ENCODE measurements at regions not wholly inside any gene's neighbourhood (a gene's known extent, or its start where the extent isn't known, plus 50 kb on each side); places are given as distances from the start of the nearest gene placed in this dataset.
"Not testable (repeated sequence)": the region's sequence is repeated elsewhere in the genome, so short reads cannot be mapped to it uniquely, and the experiment has no call there.

DNA sequence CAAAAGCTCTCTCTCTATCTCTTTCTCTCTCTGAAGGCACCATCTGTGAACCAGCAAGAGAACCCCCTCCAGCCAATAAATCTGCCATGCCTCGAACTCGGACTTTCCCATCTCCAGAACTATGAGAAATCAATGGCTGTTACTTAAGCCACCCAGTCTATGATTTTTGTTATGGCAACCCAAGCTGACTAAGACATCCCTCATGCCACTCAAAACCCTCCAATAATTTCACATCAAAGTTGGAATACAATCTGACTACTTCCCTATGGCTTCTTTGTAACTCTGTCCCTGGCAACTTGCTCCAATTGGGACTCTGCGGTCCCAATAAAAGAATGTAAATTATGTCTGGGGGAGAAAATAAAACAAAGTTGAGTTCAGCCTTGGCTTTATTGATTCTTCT, 265.7 kb downstream of the SHOX start:
- H3K9ac ChIP-seq (ENCODE audit: low read length), result no peak overlapping the region
- H3K36me3 ChIP-seq (ENCODE audit: insufficient read depth, low read length), result no peaks in the 10 kb centered on the region
- Mint-ChIP-seq H3K4me3 (ENCODE audit: unreplicated experiment) (no peak overlapping the region), H3K9me3 (ENCODE audit: unreplicated experiment) (peaks cover 23% of the 10 kb centered on the region), H3K27me3 (ENCODE audit: low read depth, unreplicated experiment) (no peaks in the 10 kb centered on the region), H3K4me1 (ENCODE audit: low read depth, unreplicated experiment) (no peaks in the 10 kb centered on the region), H3K27ac (ENCODE audit: unreplicated experiment) (no peak overlapping the region), H3K36me3 (ENCODE audit: low read depth, unreplicated experiment) (no peaks in the 10 kb centered on the region)
- no peak overlapping the region for H2AFZ ChIP-seq (ENCODE audit: low read depth, low read length)
- H3K27ac ChIP-seq (ENCODE audit: low read depth, low read length), result no peak overlapping the region
- peaks cover 6% of the 10 kb centered on the region for H3K9me3 ChIP-seq (ENCODE audit: insufficient read depth, low read depth, low read length)
- no peak overlapping the region for H3K4me3 ChIP-seq (ENCODE audit: insufficient read depth, low read depth, low read length)
- H3K79me2 ChIP-seq (ENCODE audit: insufficient read depth, low read length), result no peaks in the 10 kb centered on the region
- DNase-seq (ENCODE audit: low read depth) (no peak), FAIRE-seq (no peak)
- no peaks in the 10 kb centered on the region for H4K20me1 ChIP-seq (ENCODE audit: insufficient read depth, low read length)
- H3K4me1 ChIP-seq (ENCODE audit: insufficient read depth, low read length), result no peaks in the 10 kb centered on the region
- H3K27me3 ChIP-seq (ENCODE audit: insufficient read depth, low read length), result no peaks in the 10 kb centered on the region
- H3K4me2 ChIP-seq (ENCODE audit: low read length), result no peak overlapping the region
- TF ChIP-seq, protein P1, sequence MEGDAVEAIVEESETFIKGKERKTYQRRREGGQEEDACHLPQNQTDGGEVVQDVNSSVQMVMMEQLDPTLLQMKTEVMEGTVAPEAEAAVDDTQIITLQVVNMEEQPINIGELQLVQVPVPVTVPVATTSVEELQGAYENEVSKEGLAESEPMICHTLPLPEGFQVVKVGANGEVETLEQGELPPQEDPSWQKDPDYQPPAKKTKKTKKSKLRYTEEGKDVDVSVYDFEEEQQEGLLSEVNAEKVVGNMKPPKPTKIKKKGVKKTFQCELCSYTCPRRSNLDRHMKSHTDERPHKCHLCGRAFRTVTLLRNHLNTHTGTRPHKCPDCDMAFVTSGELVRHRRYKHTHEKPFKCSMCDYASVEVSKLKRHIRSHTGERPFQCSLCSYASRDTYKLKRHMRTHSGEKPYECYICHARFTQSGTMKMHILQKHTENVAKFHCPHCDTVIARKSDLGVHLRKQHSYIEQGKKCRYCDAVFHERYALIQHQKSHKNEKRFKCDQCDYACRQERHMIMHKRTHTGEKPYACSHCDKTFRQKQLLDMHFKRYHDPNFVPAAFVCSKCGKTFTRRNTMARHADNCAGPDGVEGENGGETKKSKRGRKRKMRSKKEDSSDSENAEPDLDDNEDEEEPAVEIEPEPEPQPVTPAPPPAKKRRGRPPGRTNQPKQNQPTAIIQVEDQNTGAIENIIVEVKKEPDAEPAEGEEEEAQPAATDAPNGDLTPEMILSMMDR (IDR thresholded peaks at IDR 0.05; ENCODE audit: insufficient read depth, low read depth, low read length), result no peak
- TF ChIP-seq EZH2 (IDR thresholded peaks at IDR 0.05; ENCODE audit: insufficient read depth, low read length), result no peak

DNA sequence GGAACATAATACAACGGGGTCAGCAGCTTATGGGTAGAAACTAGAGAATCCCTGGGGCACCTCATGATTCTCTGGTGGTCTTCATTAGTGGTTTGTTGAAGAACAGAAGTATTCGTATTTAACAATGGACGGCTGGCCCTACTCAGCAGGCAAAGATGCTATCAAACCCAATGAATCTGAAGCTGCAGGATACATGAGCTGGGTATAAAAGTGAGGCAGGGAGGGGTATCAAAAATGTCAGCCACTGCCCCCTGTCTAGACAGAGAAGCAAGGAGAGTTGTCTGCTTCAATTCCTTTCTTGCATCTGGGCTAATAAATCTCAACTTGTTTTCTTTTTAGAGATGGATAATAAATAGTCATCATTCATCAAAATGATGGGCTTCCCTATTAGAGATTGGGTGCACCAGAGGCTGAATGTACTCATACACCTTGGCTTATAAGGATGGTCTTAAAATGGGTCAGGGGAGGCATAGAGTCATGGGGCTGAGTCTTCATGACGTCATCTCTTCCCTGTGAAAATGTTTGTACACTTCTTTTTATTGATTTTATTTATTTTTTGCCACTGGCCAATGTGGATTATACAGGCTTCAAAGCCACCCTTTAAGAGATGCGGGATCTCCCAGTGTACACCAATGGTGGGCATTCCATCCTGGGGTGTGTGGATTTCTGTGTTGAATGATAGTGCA, 259.5 kb downstream of the SHOX start:
- Mint-ChIP-seq H3K27ac (ENCODE audit: unreplicated experiment) (no peak overlapping the region), H3K27me3 (ENCODE audit: low read depth, unreplicated experiment) (no peaks in the 10 kb centered on the region), H3K4me3 (ENCODE audit: unreplicated experiment) (no peak overlapping the region), H3K36me3 (ENCODE audit: low read depth, unreplicated experiment) (no peaks in the 10 kb centered on the region), H3K4me1 (ENCODE audit: low read depth, unreplicated experiment) (no peaks in the 10 kb centered on the region), H3K9me3 (ENCODE audit: unreplicated experiment) (peaks cover 23% of the 10 kb centered on the region)
- FAIRE-seq (no peak), DNase-seq (ENCODE audit: low read depth) (no peak)
- no peaks in the 10 kb centered on the region for H3K36me3 ChIP-seq (ENCODE audit: insufficient read depth, low read length)
- H3K9me3 ChIP-seq (ENCODE audit: insufficient read depth, low read depth, low read length), result peaks cover 3% of the 10 kb centered on the region
- no peaks in the 10 kb centered on the region for H4K20me1 ChIP-seq (ENCODE audit: insufficient read depth, low read length)
- H3K4me2 ChIP-seq (ENCODE audit: low read length), result no peak overlapping the region
- H3K79me2 ChIP-seq (ENCODE audit: insufficient read depth, low read length), result no peaks in the 10 kb centered on the region
- TF ChIP-seq, protein P1 (IDR thresholded peaks at IDR 0.05; ENCODE audit: insufficient read depth, low read depth, low read length), result no peak
- TF ChIP-seq EZH2 (IDR thresholded peaks at IDR 0.05; ENCODE audit: insufficient read depth, low read length), result no peak
- H3K27me3 ChIP-seq (ENCODE audit: insufficient read depth, low read length), result no peaks in the 10 kb centered on the region
- no peaks in the 10 kb centered on the region for H3K4me1 ChIP-seq (ENCODE audit: insufficient read depth, low read length)
- H3K4me3 ChIP-seq (ENCODE audit: insufficient read depth, low read depth, low read length), result no peak overlapping the region
- no peak overlapping the region for H2AFZ ChIP-seq (ENCODE audit: low read depth, low read length)
- no peak overlapping the region for H3K27ac ChIP-seq (ENCODE audit: low read depth, low read length)
- H3K9ac ChIP-seq (ENCODE audit: low read length), result no peak overlapping the region

DNA sequence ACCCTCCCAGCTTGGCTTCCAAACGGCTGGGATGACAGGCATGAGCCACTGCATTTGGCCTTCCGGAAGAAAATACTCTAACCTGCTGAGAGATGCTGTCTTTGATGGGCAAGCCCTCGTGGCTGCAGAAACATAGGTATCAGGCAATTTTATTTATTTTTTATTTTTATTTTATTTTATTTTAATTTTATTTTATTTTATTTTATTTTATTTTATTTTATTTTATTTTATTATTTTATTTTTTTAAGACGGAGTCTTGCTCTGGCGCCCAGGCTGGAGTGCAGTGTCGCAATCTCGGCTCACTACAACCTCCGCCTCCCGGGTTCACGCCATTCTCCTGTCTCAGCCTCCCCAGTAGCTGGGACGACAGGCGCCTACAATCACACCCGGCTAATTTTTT, 257.1 kb downstream of the SHOX start:
- peaks cover 18% of the 10 kb centered on the region for H3K9me3 Mint-ChIP-seq (ENCODE audit: unreplicated experiment)
- not testable (repeated sequence) for H4K20me1 ChIP-seq (ENCODE audit: insufficient read depth, low read length); H3K36me3 ChIP-seq (ENCODE audit: insufficient read depth, low read length); H3K4me3 ChIP-seq (ENCODE audit: insufficient read depth, low read depth, low read length); H3K27me3 Mint-ChIP-seq (ENCODE audit: low read depth, unreplicated experiment); H3K4me1 ChIP-seq (ENCODE audit: insufficient read depth, low read length); H3K27ac ChIP-seq (ENCODE audit: low read depth, low read length); H2AFZ ChIP-seq (ENCODE audit: low read depth, low read length); H3K27me3 ChIP-seq (ENCODE audit: insufficient read depth, low read length); H3K4me2 ChIP-seq (ENCODE audit: low read length); H3K27ac Mint-ChIP-seq (ENCODE audit: unreplicated experiment); FAIRE-seq; H3K4me1 Mint-ChIP-seq (ENCODE audit: low read depth, unreplicated experiment); H3K9ac ChIP-seq (ENCODE audit: low read length); H3K36me3 Mint-ChIP-seq (ENCODE audit: low read depth, unreplicated experiment); H3K9me3 ChIP-seq (ENCODE audit: insufficient read depth, low read depth, low read length); H3K79me2 ChIP-seq (ENCODE audit: insufficient read depth, low read length); DNase-seq (ENCODE audit: low read depth); H3K4me3 Mint-ChIP-seq (ENCODE audit: unreplicated experiment)
